HPDE6-E6E7 (cell line): ENCODE measurements at regions not wholly inside any gene's neighbourhood (a gene's known extent, or its start where the extent isn't known, plus 50 kb on each side); places are given as distances from the start of the nearest gene placed in this dataset.

Experiments
- DNase-seq: peaks from one replicate; pipeline ENCODE4 v3.0.0; 2011; ENCODE audit warnings: missing footprints; ENCODE audit errors: extremely low spot score

DNA sequence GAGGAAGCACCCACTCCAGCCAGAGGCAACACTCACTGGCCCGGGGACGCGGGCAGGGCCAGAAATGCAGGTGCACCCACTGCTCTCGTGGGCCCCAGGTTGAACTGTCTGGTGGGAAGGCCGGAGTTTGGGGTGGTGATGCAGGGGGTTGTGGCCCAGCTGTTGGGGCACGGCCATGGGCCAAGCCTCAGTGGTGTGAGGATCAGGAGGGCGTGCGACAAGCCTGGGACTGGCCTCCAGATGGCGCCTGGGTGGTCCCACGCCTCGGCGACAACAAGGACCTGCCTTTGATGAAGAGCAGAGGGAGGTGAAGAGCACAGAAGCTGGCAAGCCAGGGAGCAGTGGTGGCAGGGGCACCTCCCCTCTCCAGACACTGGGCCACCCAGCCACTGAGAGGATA lies 240.8 kb downstream of the BRD1 start:
- no peak for DNase-seq

- no peak for DNase-seq
These were observed 241.4 kb downstream of the BRD1 start for GRCh38 chr22:49586244-49586748.

DNA sequence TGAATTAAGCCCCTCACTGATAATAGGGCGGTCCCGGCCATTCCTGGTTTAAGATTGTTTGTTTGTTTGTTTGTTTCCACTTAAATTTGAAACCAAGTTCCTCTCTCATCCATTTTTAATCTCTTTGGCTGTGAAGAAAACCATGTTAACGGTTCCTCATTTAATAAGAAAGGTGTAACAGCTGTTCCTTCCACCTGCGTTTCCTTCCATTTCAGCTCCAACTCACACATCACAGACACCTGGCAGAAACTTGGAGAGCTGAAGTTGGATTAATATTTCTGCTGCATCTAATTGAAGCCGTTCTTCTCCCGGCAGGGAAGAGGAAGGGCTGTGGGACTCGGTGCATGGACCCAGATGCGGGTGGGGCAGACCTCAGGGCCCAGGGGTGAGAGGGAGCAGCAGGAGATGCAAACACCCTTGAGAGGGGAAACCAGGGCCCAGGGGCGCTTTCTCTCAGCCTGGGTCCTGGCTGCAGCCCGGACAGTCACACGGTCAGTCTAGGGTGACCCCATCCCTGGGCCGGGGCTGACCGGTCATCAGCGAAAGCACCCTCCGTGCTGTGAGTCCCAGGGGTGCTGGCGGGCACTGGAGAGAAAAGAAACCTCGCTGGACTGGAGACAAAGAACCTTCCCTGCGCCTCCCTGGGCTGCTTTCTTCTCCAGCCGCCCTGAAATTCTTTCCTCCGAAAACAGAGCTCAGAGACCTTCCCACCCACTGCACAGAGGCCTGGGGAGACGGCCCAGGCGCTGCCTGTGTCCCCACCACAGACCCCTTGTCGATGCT lies 242.0 kb downstream of the BRD1 start:
- DNase-seq: no peak

- DNase-seq: no peak
These were observed 243.7 kb downstream of the BRD1 start for GRCh38 chr22:49583886-49584505.

DNA sequence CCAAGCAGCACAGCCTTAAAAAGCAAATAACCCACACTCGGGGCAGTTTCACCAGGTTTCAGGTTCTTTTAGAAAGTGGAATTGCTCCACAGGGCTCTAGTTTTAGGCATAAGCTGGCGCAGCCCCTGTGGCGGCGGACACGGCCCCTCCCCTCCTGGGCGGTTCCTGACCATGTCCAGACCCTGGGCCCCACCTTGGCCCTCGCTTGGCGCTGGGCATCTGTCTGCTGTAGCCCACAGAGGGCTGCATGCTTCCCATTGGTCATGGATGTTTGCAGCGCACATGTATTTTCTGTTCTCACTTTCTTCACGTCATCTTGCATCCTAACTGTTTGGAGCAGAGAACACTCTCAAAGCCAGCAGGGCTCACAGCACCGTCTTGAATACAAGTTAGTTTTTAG lies 244.3 kb downstream of the BRD1 start:
- no peak for DNase-seq

DNA sequence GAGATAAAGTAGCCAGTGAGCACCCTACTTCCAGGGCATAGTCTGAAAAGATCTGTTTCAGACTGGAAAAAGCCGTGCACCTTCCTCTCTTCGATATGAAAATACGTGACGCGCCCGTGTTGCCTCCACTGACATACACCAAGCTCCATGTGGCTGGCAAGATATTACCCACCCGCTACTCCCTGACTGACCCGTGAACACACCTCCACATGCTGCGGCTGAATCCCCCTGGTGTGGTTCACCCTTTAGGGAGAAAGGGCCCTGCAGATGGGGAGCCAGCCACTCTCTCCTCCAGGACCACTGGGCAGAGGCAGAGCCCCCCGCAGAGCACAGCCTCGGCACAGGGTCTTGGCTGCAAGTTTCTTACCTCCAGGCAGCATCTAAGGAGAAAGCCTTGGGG lies 245.0 kb downstream of the BRD1 start:
- no peak for DNase-seq

DNA sequence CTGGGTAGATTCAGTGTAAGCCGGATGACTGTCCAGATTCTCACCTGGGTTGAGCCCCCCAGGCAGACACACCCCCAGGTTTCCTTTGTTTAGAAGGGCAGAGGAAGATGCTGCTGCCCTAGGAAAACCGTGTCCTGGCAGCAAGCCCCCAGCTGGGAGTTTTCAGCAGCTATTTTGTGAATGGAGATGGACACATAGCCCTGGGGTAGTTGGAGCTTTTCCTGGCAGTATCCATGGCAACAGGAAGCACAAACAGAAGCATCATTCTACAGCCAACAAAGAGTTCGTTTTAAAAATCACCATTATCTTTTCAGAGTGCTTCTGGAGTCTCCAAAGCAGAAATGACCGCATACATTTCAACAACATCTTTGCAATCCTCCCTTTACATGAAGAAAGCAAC lies 245.5 kb downstream of the BRD1 start:
- DNase-seq: no peak

- no peak for DNase-seq
These were observed 247.6 kb downstream of the BRD1 start for GRCh38 chr22:49580024-49580423.

- DNase-seq: no peak
These were observed 250.3 kb downstream of the BRD1 start for GRCh38 chr22:49577168-49578060.

DNA sequence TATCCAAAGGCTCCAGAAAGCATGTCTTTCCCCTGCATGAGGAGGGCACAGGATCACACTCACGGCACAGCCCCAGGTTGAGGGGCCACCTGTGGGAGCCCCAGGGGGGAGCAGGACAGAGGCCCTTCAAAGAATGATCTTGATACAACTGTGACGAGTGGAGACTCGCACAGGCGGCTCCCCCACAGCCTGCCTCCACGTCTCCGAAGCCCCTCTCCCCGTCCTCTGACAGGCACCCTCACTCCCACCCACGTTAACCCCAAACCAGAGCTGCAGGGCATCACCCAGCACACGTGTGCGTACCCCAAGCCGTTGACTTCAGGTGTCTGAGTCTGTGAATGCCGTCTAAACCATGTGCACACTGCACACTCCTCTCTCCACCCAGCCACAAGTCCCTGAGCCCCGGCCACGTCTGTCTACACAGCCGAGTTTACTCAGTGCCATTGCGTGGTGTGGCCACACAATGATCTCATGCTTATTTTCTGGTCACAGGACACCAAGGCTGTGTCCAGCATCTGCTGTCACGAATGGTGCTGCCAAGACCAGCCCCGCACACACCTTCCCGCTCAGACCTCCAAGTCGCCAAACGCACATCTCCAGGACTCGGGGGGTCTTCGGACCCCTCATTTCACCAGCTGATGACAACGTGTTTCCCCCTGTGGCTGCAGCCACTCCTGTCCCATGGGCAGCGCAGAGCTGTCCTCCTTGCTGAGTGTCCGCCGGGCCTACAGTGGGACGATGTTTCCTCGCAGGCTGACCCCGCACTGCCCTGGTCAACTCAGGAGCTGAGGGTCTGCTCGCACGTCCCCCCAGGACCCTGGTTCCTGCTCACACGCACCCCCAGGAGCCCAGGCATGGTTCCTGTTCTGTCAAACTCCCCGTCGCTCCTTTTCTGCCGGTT lies 251.2 kb downstream of the BRD1 start:
- no peak for DNase-seq

GRCh38 chr22:49575703-49576081 lies 252.0 kb downstream of the BRD1 start:
- DNase-seq: no peak

DNA sequence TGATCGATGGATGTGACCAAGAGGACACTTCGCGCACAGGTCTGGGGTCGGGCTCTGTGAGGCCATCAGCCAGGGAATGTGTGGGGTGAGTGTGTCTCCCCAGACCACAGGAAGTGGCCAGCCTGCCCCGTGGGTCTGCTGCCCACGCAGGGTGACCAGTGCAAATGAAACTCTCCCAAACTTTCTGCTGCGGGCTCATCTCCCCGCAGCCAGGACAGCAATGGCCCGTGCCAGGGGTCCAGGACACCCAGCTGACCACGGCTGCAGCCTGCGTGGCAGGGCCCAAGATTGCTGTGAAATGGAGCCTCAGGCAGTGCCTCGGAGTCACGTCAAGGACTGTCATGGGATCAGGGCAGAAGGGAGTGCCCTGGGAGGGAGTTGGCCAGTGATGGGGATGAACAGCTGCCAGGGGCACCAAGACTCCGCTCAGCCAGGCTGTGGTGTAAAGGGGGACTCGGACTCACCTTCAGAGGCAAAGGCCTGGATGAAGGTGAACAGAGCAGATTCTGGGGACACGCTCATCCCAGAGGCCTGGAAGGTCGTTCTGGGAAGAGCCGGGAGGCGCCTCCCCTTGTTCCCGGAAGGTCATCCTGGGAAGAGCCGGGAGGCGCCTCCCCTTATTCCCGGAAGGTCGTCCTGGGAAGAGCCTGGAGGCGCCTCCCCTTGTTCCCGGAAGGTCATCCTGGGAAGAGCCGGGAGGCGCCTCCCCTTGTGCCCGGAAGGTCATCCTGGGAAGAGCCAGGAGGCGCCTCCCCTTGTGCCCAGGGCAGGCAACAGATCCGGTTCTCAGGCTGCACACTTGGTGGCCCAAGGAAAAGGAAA lies 252.6 kb downstream of the BRD1 start:
- DNase-seq: no peak

DNA sequence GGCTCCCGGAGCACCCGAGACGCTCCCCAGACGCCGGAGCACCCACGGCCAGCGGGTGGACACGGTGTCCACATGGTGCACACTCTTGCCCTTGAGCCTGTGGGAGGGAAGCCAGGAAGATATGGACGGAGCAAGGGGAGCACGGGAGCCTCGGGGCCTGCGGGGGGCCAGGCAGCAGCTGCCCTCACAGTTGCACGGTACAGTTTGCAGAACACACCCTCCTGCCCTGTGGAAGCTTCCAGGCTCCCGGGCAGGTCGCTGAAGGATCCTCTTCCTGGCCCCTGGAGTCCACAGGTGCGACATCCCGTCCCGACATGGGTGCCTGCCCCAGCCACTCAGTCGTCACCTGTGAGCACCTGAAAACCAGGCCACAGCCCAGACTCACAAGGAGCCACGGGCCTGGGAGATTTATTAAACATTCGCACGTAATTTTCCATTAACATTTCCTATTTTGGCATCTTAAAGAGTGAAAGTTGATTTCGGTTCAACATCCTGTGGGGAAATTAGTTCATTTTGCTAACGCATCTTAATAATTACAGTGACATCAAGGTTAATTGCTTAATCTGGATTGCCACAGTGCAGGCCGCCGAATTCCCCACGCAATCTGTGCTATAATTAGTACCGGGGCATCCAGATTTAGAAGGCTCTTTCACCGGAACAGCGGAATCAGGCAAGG lies 253.3 kb downstream of the BRD1 start:
- DNase-seq: no peak

DNA sequence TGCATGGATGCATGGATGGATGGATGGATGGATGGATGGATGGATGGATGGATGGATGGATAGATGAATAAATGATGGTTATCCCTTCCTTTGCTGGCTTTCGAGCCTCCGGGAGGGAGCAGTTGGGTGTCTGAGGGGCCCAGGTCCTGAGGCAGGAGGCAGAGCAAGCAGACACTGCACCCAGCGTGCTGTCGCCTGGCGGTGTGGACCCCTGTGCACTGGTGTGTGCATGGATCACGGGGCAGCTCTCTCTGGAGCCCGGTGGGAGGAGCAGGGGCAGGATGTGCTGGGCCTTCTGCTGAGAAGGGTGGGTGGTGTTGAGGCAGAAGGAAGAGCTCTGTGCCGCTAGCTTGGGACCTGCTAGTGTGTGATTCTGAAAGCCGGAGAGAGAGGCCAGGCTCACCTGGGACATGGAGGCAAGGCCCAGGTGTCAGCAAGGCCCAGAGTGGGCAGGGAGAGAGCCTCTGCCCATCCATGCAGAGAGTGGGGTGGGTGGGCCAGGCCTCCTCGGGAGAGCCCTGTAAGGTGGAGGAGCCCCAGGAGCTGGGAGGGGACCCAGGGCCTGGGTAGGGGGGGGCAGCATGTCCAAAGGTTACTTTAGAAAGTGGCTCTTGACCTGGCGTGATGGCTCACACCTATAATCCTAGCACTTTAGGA lies 254.4 kb downstream of the BRD1 start:
- DNase-seq: no peak

GRCh38 chr22:49571326-49571725 lies 256.3 kb downstream of the BRD1 start:
- no peak for DNase-seq

DNA sequence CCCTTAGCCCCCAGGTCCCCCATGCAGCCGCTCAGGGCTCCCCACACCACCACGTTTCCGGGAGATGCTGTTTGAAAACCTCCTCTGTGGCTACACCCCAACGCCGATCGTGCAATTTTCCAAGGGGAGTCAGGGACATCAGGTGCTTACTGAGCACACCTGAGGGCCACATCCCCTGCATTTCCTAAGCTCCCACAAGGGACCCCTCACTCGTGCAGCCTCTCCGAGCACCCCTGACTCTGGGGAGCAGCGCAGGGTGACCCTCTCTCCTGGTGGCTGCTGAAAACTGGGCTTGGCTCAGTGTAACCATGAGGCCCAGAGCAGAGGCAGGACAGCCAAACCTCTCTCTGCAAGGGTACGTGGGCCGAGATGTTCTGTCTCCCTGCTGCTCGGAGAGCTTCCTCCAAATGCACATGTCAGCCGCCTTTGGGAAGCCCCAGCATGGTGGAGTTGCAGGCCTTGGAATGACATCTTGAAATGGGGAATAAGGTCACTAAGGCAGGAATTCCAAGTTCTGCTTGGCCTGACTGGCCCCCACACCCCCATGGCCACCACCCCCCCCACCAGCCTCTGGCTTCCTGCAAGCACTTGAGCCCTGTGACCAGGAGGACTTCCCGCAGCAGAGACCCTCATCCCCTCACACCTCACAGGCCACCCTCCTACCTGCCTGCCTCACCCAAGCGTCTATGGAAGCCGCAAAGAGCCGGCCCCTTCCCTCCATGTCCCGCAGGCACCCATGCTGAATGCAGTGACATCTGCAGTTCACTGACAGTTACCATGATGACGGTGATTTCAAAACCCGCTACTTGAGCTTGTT lies 257.4 kb downstream of the BRD1 start:
- DNase-seq: no peak

DNA sequence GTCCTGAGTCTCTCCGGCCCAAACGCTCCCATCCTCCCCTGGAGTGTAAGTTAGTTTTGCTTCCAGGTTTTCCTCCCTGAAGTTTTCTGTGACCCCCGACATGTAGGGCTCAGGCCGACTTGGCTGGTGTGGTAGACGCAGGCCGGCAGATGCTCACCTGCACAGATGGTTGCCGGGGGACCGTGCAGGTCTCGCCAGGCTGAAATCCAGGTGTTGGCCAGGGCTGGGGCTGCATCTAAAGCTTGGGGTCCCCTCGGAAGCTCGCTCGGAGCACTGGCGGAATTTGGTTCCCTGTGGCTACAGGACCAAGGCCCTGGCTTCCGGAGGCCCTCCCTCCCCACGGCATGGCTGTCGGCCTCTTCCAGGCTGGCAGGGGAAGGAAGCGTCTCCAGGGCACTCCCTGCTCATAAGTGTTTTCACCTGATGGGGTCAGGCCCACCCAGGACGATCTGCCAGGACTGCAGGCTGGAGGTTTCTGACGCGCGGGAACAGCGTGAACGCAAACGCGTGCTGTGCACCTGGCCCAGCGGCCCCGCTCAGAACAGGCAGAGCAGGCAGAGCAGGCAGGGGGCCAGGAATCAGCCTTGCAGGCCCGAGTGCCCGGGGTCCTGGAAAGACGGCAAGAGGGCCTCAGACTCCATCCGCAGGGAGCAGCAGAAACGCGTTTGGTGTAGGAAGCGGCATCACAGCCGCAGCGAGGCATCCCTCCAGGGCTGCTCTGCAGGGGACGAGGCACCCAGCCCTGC lies 258.2 kb downstream of the BRD1 start:
- DNase-seq: no peak
